NCI-H187 (cell line): ENCODE measurements at regions not wholly inside any gene's neighbourhood (a gene's known extent, or its start where the extent isn't known, plus 50 kb on each side); places are given as distances from the start of the nearest gene placed in this dataset.

ENCODE experiments used
- DNase-seq, 2 experiments: peaks; one replicate each; lab custom pipeline; 2025; lab: John Stamatoyannopoulos, UW

GRCh38 chr3:162992741-162993140 lies 1496.1 kb downstream of the OTOL1 start:
- no peak for DNase-seq

GRCh38 chr3:162994165-162994564 lies 1497.6 kb downstream of the OTOL1 start:
- DNase-seq: no peak

- no peak for DNase-seq
Measured at GRCh38 chr3:162996368-162996767, 1499.8 kb downstream of the OTOL1 start.

GRCh38 chr3:162998205-162998604 lies 1501.6 kb downstream of the OTOL1 start:
- no peak for DNase-seq

- DNase-seq: no peak
Measured at GRCh38 chr3:163011596-163011995, 1515.0 kb downstream of the OTOL1 start.

- no peak for DNase-seq
Measured at GRCh38 chr3:163016251-163016650, 1519.6 kb downstream of the OTOL1 start.

- DNase-seq: no peak
Measured at GRCh38 chr3:163018067-163018466, 1521.5 kb downstream of the OTOL1 start.

- DNase-seq: no peak
Measured at GRCh38 chr3:163018664-163019063, 1522.1 kb downstream of the OTOL1 start.

- DNase-seq: no peak
Measured at GRCh38 chr3:163019260-163019659, 1522.7 kb downstream of the OTOL1 start.

GRCh38 chr3:163033652-163034051 lies 1537.0 kb downstream of the OTOL1 start:
- DNase-seq: no peak

- no peak for DNase-seq
Measured at GRCh38 chr3:163039636-163040035, 1543.0 kb downstream of the OTOL1 start.

- DNase-seq: no peak
Measured at GRCh38 chr3:163043074-163043473, 1546.5 kb downstream of the OTOL1 start.

- DNase-seq: no peak
Measured at GRCh38 chr3:163045945-163046344, 1549.3 kb downstream of the OTOL1 start.

GRCh38 chr3:163048881-163049280 lies 1552.3 kb downstream of the OTOL1 start:
- DNase-seq: no peak

- no peak for DNase-seq
Measured at GRCh38 chr3:163056874-163057497, 1560.4 kb downstream of the OTOL1 start.

- no peak for DNase-seq
Measured at GRCh38 chr3:163058031-163058854, 1561.6 kb downstream of the OTOL1 start.

GRCh38 chr3:163071713-163072112 lies 1575.1 kb downstream of the OTOL1 start:
- no peak for DNase-seq
